ENCODE measurements at regions not wholly inside any gene's neighbourhood (a gene's known extent, or its start where the extent isn't known, plus 50 kb on each side); places are given as distances from the start of the nearest gene placed in this dataset.

DNA sequence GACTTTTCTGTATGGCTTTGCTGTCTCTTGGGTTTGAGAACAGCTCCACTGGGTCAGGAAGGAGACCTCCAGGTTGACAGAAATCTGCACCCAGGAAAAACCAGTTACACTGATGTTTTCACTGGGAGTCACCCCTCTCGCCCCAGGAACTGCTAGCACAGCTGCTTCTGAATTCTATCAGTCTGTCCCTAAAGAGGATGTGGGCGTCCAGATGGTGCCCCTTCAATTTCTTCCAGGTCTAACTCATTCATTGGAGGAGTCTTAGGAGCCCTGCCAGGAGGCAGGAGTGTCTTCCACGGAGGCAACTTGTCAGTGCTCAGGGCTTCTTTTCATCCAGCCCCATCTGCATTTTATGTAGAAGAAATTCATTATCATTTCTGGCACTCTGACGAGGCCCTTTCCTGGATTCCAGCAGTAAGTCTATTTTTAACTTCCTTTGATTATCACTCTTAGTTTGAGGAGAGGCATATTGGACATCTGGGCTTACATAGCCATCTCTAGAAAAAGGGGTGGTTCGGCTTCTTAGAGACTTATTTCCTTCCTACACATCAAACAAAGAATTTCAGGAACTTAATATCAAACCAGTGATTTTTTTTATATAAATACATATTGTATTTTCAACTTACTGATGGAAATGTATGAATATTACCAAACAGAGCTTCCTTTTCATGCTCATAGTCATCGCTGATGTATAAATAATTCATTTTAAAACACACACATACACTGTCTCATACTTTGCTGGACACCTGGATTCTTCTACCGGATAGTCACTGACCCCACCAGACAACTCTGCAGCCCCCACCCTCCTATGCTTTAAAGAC, 148.8 kb downstream of the IRX2 start:
- H3K79me2 ChIP-seq (replicated peaks; ENCODE audit: insufficient read depth, low read length) = no peaks in the 10 kb centered on the region
- no peaks in the 10 kb centered on the region for H4K20me1 ChIP-seq (ENCODE audit: insufficient read depth)
- no peak overlapping the region for H3K4me2 ChIP-seq (ENCODE audit: low read length)
- H3K9ac ChIP-seq (ENCODE audit: low read length) = no peak overlapping the region
- H2AFZ ChIP-seq (ENCODE audit: low read depth, low read length) = no peak overlapping the region
- no peaks in the 10 kb centered on the region for H3K36me3 ChIP-seq (ENCODE audit: insufficient read depth, low read length)
- H3K9me3 ChIP-seq (ENCODE audit: low read length) = no peaks in the 10 kb centered on the region
- no peaks in the 10 kb centered on the region for H3K9me2 ChIP-seq (ENCODE audit: insufficient read depth, low read length)
- H3K27ac ChIP-seq (ENCODE audit: low read length) = no peak overlapping the region
- no peak overlapping the region for H3K4me3 ChIP-seq (ENCODE audit: low read length)
- no peaks in the 10 kb centered on the region for H3K27me3 ChIP-seq (ENCODE audit: insufficient read depth, low read depth, low read length)
- TF ChIP-seq EZH2 (IDR thresholded peaks at IDR 0.05; ENCODE audit: borderline replicate concordance, insufficient read depth, low read length, poor library complexity, severe bottlenecking) = no peak
- TF ChIP-seq, protein P1, sequence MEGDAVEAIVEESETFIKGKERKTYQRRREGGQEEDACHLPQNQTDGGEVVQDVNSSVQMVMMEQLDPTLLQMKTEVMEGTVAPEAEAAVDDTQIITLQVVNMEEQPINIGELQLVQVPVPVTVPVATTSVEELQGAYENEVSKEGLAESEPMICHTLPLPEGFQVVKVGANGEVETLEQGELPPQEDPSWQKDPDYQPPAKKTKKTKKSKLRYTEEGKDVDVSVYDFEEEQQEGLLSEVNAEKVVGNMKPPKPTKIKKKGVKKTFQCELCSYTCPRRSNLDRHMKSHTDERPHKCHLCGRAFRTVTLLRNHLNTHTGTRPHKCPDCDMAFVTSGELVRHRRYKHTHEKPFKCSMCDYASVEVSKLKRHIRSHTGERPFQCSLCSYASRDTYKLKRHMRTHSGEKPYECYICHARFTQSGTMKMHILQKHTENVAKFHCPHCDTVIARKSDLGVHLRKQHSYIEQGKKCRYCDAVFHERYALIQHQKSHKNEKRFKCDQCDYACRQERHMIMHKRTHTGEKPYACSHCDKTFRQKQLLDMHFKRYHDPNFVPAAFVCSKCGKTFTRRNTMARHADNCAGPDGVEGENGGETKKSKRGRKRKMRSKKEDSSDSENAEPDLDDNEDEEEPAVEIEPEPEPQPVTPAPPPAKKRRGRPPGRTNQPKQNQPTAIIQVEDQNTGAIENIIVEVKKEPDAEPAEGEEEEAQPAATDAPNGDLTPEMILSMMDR (IDR thresholded peaks at IDR 0.05; ENCODE audit: poor library complexity, severe bottlenecking) = no peak
- no peak for TF ChIP-seq MXI1 (conservative IDR thresholded peaks at IDR 0.05; ENCODE audit: poor library complexity, severe bottlenecking)
- no peak for TF ChIP-seq EP300 (conservative IDR thresholded peaks at IDR 0.05; ENCODE audit: poor library complexity, severe bottlenecking)
- TF ChIP-seq POLR2AphosphoS5 (IDR thresholded peaks at IDR 0.05) = no peak
- TF ChIP-seq SMC3 (conservative IDR thresholded peaks at IDR 0.05; ENCODE audit: poor library complexity) = no peak
- TF ChIP-seq, protein P2, sequence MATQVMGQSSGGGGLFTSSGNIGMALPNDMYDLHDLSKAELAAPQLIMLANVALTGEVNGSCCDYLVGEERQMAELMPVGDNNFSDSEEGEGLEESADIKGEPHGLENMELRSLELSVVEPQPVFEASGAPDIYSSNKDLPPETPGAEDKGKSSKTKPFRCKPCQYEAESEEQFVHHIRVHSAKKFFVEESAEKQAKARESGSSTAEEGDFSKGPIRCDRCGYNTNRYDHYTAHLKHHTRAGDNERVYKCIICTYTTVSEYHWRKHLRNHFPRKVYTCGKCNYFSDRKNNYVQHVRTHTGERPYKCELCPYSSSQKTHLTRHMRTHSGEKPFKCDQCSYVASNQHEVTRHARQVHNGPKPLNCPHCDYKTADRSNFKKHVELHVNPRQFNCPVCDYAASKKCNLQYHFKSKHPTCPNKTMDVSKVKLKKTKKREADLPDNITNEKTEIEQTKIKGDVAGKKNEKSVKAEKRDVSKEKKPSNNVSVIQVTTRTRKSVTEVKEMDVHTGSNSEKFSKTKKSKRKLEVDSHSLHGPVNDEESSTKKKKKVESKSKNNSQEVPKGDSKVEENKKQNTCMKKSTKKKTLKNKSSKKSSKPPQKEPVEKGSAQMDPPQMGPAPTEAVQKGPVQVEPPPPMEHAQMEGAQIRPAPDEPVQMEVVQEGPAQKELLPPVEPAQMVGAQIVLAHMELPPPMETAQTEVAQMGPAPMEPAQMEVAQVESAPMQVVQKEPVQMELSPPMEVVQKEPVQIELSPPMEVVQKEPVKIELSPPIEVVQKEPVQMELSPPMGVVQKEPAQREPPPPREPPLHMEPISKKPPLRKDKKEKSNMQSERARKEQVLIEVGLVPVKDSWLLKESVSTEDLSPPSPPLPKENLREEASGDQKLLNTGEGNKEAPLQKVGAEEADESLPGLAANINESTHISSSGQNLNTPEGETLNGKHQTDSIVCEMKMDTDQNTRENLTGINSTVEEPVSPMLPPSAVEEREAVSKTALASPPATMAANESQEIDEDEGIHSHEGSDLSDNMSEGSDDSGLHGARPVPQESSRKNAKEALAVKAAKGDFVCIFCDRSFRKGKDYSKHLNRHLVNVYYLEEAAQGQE (IDR thresholded peaks at IDR 0.05; ENCODE audit: borderline replicate concordance) = no peak
- no peak for TF ChIP-seq TAF1 (IDR thresholded peaks at IDR 0.05; ENCODE audit: low read depth)
- TF ChIP-seq RAD21 (conservative IDR thresholded peaks at IDR 0.05) = no peak
- no peaks in the 10 kb centered on the region for H3F3A ChIP-seq (ENCODE audit: insufficient read depth, low read length, poor library complexity, severe bottlenecking)

DNA sequence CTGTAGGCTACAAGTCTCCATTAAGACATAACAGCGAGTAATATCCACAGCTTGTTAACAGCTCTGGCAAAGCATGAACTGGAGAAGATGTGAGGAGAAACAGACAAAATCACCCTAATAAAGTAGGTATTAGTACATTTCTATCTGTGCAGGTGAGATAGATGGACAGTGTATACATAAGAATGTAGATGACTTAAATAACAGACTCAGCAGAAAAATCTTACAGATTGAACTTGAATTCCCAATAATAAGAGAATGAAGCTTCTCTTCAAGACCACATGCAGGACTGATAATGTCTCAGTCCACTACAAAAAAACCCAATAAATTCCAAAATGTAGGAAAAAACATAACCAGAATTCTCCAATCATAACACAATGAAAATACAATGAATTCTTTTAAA, 153.0 kb downstream of the IRX2 start:
- Histone ChIP-seq H3K36me3 (ENCODE audit: insufficient read depth, low read length) (no peaks in the 10 kb centered on the region), H3K27me3 (ENCODE audit: insufficient read depth, low read depth, low read length) (no peaks in the 10 kb centered on the region), H3F3A (ENCODE audit: insufficient read depth, low read length, poor library complexity, severe bottlenecking) (no peaks in the 10 kb centered on the region), H3K4me3 (ENCODE audit: low read length) (no peak overlapping the region), H3K9ac (ENCODE audit: low read length) (no peak overlapping the region), H3K79me2 (replicated peaks; ENCODE audit: insufficient read depth, low read length) (no peaks in the 10 kb centered on the region), H2AFZ (ENCODE audit: low read depth, low read length) (no peak overlapping the region), H4K20me1 (ENCODE audit: insufficient read depth) (no peaks in the 10 kb centered on the region), H3K4me2 (ENCODE audit: low read length) (no peak overlapping the region), H3K27ac (ENCODE audit: low read length) (no peak overlapping the region), H3K9me3 (ENCODE audit: low read length) (no peaks in the 10 kb centered on the region), H3K9me2 (ENCODE audit: insufficient read depth, low read length) (no peaks in the 10 kb centered on the region)
- TF ChIP-seq EZH2 (IDR thresholded peaks at IDR 0.05; ENCODE audit: borderline replicate concordance, insufficient read depth, low read length, poor library complexity, severe bottlenecking) (no peak), TAF1 (IDR thresholded peaks at IDR 0.05; ENCODE audit: low read depth) (no peak), POLR2AphosphoS5 (IDR thresholded peaks at IDR 0.05) (no peak), RAD21 (conservative IDR thresholded peaks at IDR 0.05) (no peak), SMC3 (conservative IDR thresholded peaks at IDR 0.05; ENCODE audit: poor library complexity) (no peak), EP300 (conservative IDR thresholded peaks at IDR 0.05; ENCODE audit: poor library complexity, severe bottlenecking) (no peak), MXI1 (conservative IDR thresholded peaks at IDR 0.05; ENCODE audit: poor library complexity, severe bottlenecking) (no peak)
- TF ChIP-seq, protein P1 (IDR thresholded peaks at IDR 0.05; ENCODE audit: poor library complexity, severe bottlenecking) = no peak
- TF ChIP-seq, protein P2 (IDR thresholded peaks at IDR 0.05; ENCODE audit: borderline replicate concordance) = no peak

All from neural cell (in vitro differentiated cells).